ENCODE measurements at regions not wholly inside any gene's neighbourhood (a gene's known extent, or its start where the extent isn't known, plus 50 kb on each side); places are given as distances from the start of the nearest gene placed in this dataset.

DNA sequence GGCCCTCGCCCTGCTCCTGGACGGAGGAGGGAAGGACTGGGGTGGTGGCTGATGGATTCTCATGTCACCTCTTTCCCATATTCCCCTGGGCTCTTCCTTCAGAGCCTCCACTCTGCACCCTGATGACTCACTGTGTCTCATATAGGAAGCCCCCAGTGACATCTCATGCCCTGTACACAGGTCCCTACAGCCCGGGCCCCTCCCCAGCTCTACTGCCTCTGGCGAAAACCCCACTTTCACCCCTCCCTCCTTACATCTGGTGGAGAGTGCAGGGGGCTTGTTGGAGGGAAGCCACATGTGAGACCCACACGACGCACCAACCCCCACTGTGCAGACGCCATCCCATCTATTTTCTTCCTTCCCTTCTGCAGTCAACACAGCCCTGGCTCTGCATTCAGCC is 72.8 kb upstream of the ZNF479 start:
- H3K4me1 Mint-ChIP-seq, result no peaks in the 10 kb centered on the region
- 97% methylated on average over 6 of the region's 7 CpGs for WGBS (ENCODE audit: insufficient coverage)
- no peaks in the 10 kb centered on the region for H3K36me3 ChIP-seq (ENCODE audit: control insufficient read depth, insufficient read depth, low read length)
- no peaks in the 10 kb centered on the region for H3K27me3 ChIP-seq (ENCODE audit: control insufficient read depth, insufficient read depth, low read length)
- no peak overlapping the region for H3K27ac ChIP-seq (ENCODE audit: low read length)
- no peak overlapping the region for H3K4me3 Mint-ChIP-seq
- no peak overlapping the region for H3K4me3 ChIP-seq (ENCODE audit: low read length)
- intact Hi-C loops (cut with micrococcal nuclease), result no loop called here
- ATAC-seq (no peak), DNase-seq (no peak)
- H3K4me1 ChIP-seq (ENCODE audit: control insufficient read depth, insufficient read depth, low read length), result no peaks in the 10 kb centered on the region
- TF ChIP-seq CTCF (IDR thresholded peaks at IDR 0.05), result no peak
- no peaks in the 10 kb centered on the region for H3K27me3 Mint-ChIP-seq (ENCODE audit: low read depth in 2 of 2)
- H3K27ac Mint-ChIP-seq, result no peak overlapping the region
- H3K36me3 Mint-ChIP-seq, result peaks cover 16% of the 10 kb centered on the region
- peaks cover 77% of the 10 kb centered on the region for H3K9me3 ChIP-seq (ENCODE audit: control insufficient read depth, insufficient read depth, low read length)
- peaks cover 11 to 22% of the 10 kb centered on the region in 2 donors for H3K9me3 Mint-ChIP-seq

- 76% methylated on average over 6 of the region's 6 CpGs for WGBS (ENCODE audit: insufficient coverage)
Measured at GRCh38 chr7:57207836-57208235, 75.6 kb upstream of the ZNF479 start.

GRCh38 chr7:57210212-57210611 is 78.0 kb upstream of the ZNF479 start:
- Mint-ChIP-seq H3K9me3 (peaks cover 15 to 28% of the 10 kb centered on the region in 2 donors), H3K36me3 (peaks cover 16% of the 10 kb centered on the region)
- 84% methylated on average over 3 of the region's 3 CpGs for WGBS (ENCODE audit: insufficient coverage)

More at GRCh38 chr7:57207836-57208235, 75.6 kb upstream of the ZNF479 start:
- no peaks in the 10 kb centered on the region for H3K36me3 ChIP-seq (ENCODE audit: control insufficient read depth, insufficient read depth, low read length)
- no peak for TF ChIP-seq CTCF (IDR thresholded peaks at IDR 0.05)
- H3K27ac ChIP-seq (ENCODE audit: low read length), result no peak overlapping the region
- no peaks in the 10 kb centered on the region for H3K4me1 Mint-ChIP-seq
- intact Hi-C loops (cut with micrococcal nuclease), result no loop called here
- ATAC-seq (no peak), DNase-seq (no peak)
- H3K4me1 ChIP-seq (ENCODE audit: control insufficient read depth, insufficient read depth, low read length), result no peaks in the 10 kb centered on the region
- no peak overlapping the region for H3K4me3 ChIP-seq (ENCODE audit: low read length)
- no peaks in the 10 kb centered on the region for H3K27me3 Mint-ChIP-seq (ENCODE audit: low read depth in 2 of 2)
- H3K9me3 Mint-ChIP-seq, result peaks cover 11 to 22% of the 10 kb centered on the region in 2 donors
- peaks cover 16% of the 10 kb centered on the region for H3K36me3 Mint-ChIP-seq
- H3K9me3 ChIP-seq (ENCODE audit: control insufficient read depth, insufficient read depth, low read length), result peaks cover 75% of the 10 kb centered on the region
- no peak overlapping the region for H3K4me3 Mint-ChIP-seq
- H3K27me3 ChIP-seq (ENCODE audit: control insufficient read depth, insufficient read depth, low read length), result no peaks in the 10 kb centered on the region
- no peak overlapping the region for H3K27ac Mint-ChIP-seq

More at GRCh38 chr7:57210212-57210611, 78.0 kb upstream of the ZNF479 start:
- Mint-ChIP-seq H3K4me1 (no peaks in the 10 kb centered on the region), H3K27ac (no peak overlapping the region), H3K27me3 (ENCODE audit: low read depth in 2 of 2) (no peaks in the 10 kb centered on the region), H3K4me3 (no peak overlapping the region)
- Histone ChIP-seq H3K27me3 (ENCODE audit: control insufficient read depth, insufficient read depth, low read length) (no peaks in the 10 kb centered on the region), H3K27ac (ENCODE audit: low read length) (no peak overlapping the region), H3K9me3 (ENCODE audit: control insufficient read depth, insufficient read depth, low read length) (peaks cover 56% of the 10 kb centered on the region), H3K4me3 (ENCODE audit: low read length) (no peak overlapping the region), H3K36me3 (ENCODE audit: control insufficient read depth, insufficient read depth, low read length) (no peaks in the 10 kb centered on the region), H3K4me1 (ENCODE audit: control insufficient read depth, insufficient read depth, low read length) (no peaks in the 10 kb centered on the region)
- no peak for TF ChIP-seq CTCF (IDR thresholded peaks at IDR 0.05)
- no peak for DNase-seq
- intact Hi-C loops (cut with micrococcal nuclease), result no loop called here
- ATAC-seq, result no peak
